PFSK-1 (cell line): ENCODE measurements at regions not wholly inside any gene's neighbourhood (a gene's known extent, or its start where the extent isn't known, plus 50 kb on each side); places are given as distances from the start of the nearest gene placed in this dataset.

Experiments used
- POLR2AphosphoS5 ChIP-seq: IDR thresholded peaks from 2 replicates; pipeline ENCODE4 v1.6.1; 2012; ENCODE audit warnings: low read depth, mild to moderate bottlenecking, control low read depth, low read length, moderate library complexity
- REST ChIP-seq, 2 experiments: IDR thresholded peaks; 2 replicates each; pipeline versions ENCODE4 v1.6.1 to v1.8.0; 2011 to 2012; ENCODE audit warnings: low read depth in 2 of 2, low read length in 2 of 2, control low read depth in 1 of 2, inconsistent platforms in 1 of 2, mild to moderate bottlenecking in 1 of 2, moderate library complexity in 1 of 2; ENCODE audit not compliant: insufficient read depth in 1 of 2

GRCh38 chr10:83636826-83637225 lies 502.5 kb upstream of the GHITM start:
- TF ChIP-seq REST (IDR thresholded peaks at IDR 0.05; ENCODE audit: insufficient read depth in 1 of 2, low read depth in 2 of 2, low read length in 2 of 2) (no peak), POLR2AphosphoS5 (no peak)
